ENCODE measurements at regions not wholly inside any gene's neighbourhood (a gene's known extent, or its start where the extent isn't known, plus 50 kb on each side); places are given as distances from the start of the nearest gene placed in this dataset.

GRCh38 chr4:183392377-183392776, 52.1 kb upstream of the CDKN2AIP start:
- Histone ChIP-seq H3K4me1 (ENCODE audit: control insufficient read depth, insufficient read depth, low read length) (no peaks in the 10 kb centered on the region), H3K9ac (ENCODE audit: low read length) (no peak overlapping the region), H3K9me3 (ENCODE audit: control insufficient read depth, insufficient read depth, low read depth, low read length) (no peaks in the 10 kb centered on the region)

DNA sequence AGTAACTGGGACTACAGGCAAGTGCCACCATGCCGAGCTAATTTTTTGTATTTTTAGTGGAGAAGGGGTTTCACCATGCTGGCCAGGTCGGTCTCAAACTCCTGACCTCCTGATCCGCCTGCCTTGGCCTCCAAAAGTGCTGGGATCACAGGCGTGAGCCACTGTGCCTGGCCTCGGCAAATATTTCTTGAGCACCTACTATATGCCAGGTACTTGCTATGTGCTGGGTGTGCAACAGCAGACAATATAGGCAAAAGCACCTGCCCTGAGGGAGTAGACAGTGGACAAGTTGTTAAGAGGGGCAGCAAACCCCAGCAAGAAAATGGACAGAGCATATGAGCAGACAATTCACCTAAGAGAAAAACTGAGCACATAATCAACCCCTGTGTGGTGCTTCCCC, 51.0 kb upstream of the CDKN2AIP start:
- Histone ChIP-seq H3K4me3 (ENCODE audit: low read depth, low read length) (no peak overlapping the region), H3K27ac (ENCODE audit: low read depth, low read length) (no peak overlapping the region), H3K9ac (ENCODE audit: low read length) (no peak overlapping the region)

More at GRCh38 chr4:183392377-183392776, 52.1 kb upstream of the CDKN2AIP start:
- H3K27ac ChIP-seq (ENCODE audit: low read depth, low read length): no peak overlapping the region
- no peaks in the 10 kb centered on the region for H3K27me3 ChIP-seq (ENCODE audit: control insufficient read depth, insufficient read depth, low read length)
- H3K36me3 ChIP-seq (ENCODE audit: control insufficient read depth, insufficient read depth, low read length): no peaks in the 10 kb centered on the region
- no peak overlapping the region for H3K4me3 ChIP-seq (ENCODE audit: low read depth, low read length)

DNA sequence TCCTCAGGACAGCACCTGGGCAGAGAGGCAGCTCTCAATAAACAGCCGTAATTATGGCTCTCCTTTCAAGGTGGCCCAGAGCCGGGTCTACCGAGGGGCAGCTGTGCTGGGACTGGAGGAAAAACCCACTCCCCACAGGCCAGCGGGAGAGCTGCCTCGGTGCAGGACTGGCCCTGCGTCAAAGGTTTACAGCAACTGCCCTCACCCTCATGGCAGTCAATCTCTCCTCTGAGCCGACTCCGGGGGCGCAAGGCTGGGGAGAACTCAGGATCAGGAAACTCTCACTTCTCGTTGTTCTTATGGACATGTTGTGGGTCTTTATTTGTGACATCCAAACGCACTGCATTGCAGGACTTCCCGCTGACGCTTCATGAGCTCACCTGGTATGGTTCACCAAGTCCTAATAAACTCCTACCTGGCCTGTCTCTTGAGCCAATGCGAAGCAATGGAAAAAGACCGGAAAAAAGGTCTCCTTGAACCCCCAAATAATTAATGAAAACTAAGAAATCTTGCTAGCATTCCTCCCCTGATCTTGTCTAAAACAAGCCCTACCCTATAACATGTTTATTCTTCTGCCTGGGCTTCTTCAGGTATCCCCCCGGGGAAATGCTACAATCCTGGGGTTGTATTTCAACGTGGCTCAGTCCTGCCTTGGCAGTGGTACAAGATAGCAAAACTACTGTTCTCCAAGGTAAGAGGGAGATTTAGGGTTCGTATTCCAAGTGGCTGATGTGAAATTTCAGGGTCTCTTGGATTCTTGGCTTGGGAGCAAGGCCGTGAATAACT, 50.1 kb upstream of the CDKN2AIP start:
- H3K27ac ChIP-seq (ENCODE audit: low read depth, low read length): no peak overlapping the region
- peaks cover 13% of the 10 kb centered on the region; the same call in 1 of the 2 replicates for H3K4me1 ChIP-seq (ENCODE audit: control insufficient read depth, insufficient read depth, low read length)
- H3K9me3 ChIP-seq (ENCODE audit: control insufficient read depth, insufficient read depth, low read depth, low read length): no peaks in the 10 kb centered on the region
- no peak overlapping the region for H3K9ac ChIP-seq (ENCODE audit: low read length)
- H3K27me3 ChIP-seq (ENCODE audit: control insufficient read depth, insufficient read depth, low read length): no peaks in the 10 kb centered on the region
- no peaks in the 10 kb centered on the region for H3K36me3 ChIP-seq (ENCODE audit: control insufficient read depth, insufficient read depth, low read length)
- no peak overlapping the region for H3K4me3 ChIP-seq (ENCODE audit: low read depth, low read length)

More for the DNA sequence above, 51.0 kb upstream of the CDKN2AIP start:
- Histone ChIP-seq H3K27me3 (ENCODE audit: control insufficient read depth, insufficient read depth, low read length) (no peaks in the 10 kb centered on the region), H3K4me1 (ENCODE audit: control insufficient read depth, insufficient read depth, low read length) (peaks cover 7% of the 10 kb centered on the region; the same call in 1 of the 2 replicates), H3K36me3 (ENCODE audit: control insufficient read depth, insufficient read depth, low read length) (no peaks in the 10 kb centered on the region), H3K9me3 (ENCODE audit: control insufficient read depth, insufficient read depth, low read depth, low read length) (no peaks in the 10 kb centered on the region)
